OCI-LY3 (cell line): ENCODE measurements at regions not wholly inside any gene's neighbourhood (a gene's known extent, or its start where the extent isn't known, plus 50 kb on each side); places are given as distances from the start of the nearest gene placed in this dataset.

Source experiments
- H2AFZ ChIP-seq: fragments of 200-600, 300-600 bp; shearing (Covaris generic); 2 replicates; pipeline ENCODE4 v1.6.0; 2014; ENCODE audit warnings: antibody characterized with exemption, low read depth, low read length
- H3K27ac ChIP-seq: fragments of 200-600, 300-600 bp; sonication (generic); 2 replicates; pipeline ENCODE4 v1.5.1; 2014; ENCODE audit warnings: mild to moderate bottlenecking, low read length, moderate library complexity, mixed read lengths
- H3K27me3 ChIP-seq: fragments of 200-600, 300-600 bp; sonication (generic); 2 replicates; pipeline ENCODE4 v1.6.1; 2014; ENCODE audit warnings: low read depth, low read length, mixed read lengths
- H3K36me3 ChIP-seq: fragments of 200-600, 300-600 bp; sonication (generic); replicated peaks from 2 replicates; pipeline ENCODE3; 2014; ENCODE audit warnings: low read depth, low read length, mixed read lengths
- H3K4me1 ChIP-seq: fragments of 300-600, 200-600 bp; sonication (generic); 2 replicates; pipeline ENCODE4 v1.6.1; 2014; ENCODE audit warnings: low read length, mixed read lengths
- H3K4me2 ChIP-seq: fragments of 200-600, 300-600 bp; sonication (generic); 2 replicates; pipeline ENCODE4 v1.6.1; 2014; ENCODE audit warnings: low read length, mixed read lengths
- H3K4me3 ChIP-seq: fragments of 300-600, 200-600 bp; sonication (generic); 2 replicates; pipeline ENCODE4 v1.5.1; 2014; ENCODE audit warnings: antibody characterized with exemption, mild to moderate bottlenecking, low read length, moderate library complexity
- H3K79me2 ChIP-seq: fragments of 300-600, 200-600 bp; shearing (Covaris generic); 2 replicates; pipeline ENCODE4 v1.6.1; 2014; ENCODE audit warnings: mild to moderate bottlenecking, low read length, mixed read lengths
- H3K9ac ChIP-seq: fragments of 300-600, 200-600 bp; shearing (Covaris generic); 2 replicates; pipeline ENCODE4 v1.6.0; 2014; ENCODE audit warnings: mild to moderate bottlenecking, low read length, moderate library complexity
- H3K9me3 ChIP-seq: fragments of 200-600, 300-600 bp; shearing (Covaris generic); 2 replicates; pipeline ENCODE4 v1.6.1; 2014; ENCODE audit warnings: low read length, mixed read lengths; ENCODE audit not compliant: insufficient read depth
- H4K20me1 ChIP-seq: fragments of 200-600, 300-600 bp; sonication (generic); 2 replicates; pipeline ENCODE4 v1.6.1; 2016; ENCODE audit warnings: low read length, mixed read lengths; ENCODE audit not compliant: insufficient read depth
- CTCF ChIP-seq: fragments of 200-600, 300-600 bp; sonication (generic); IDR thresholded peaks from 2 replicates; pipeline ENCODE4 v1.5.1; 2014; ENCODE audit warnings: antibody characterized with exemption, low read length, low read depth
- EZH2phosphoT487 ChIP-seq: fragments of 200-600 bp; shearing (Covaris generic); IDR thresholded peaks from 2 replicates; pipeline ENCODE4 v1.6.1; 2018; ENCODE audit warnings: antibody characterized with exemption, mixed run types, low read depth

- Histone ChIP-seq H3K79me2 (no peaks in the 10 kb centered on the region), H3K27ac (no peak overlapping the region), H3K9me3 (no peaks in the 10 kb centered on the region), H2AFZ (0 out of 2 replicates have a peak overlapping the region, but pooled peaks have one; percentile 25), H3K9ac (no peak overlapping the region), H3K4me2 (peak overlapping the region; percentile 31), H3K27me3 (0 out of 2 replicates have a peak, but pooled peaks cover 4% of the 10 kb centered on the region), H3K4me3 (no peak overlapping the region), H3K36me3 (no peaks in the 10 kb centered on the region), H3K4me1 (peaks cover 11% of the 10 kb centered on the region), H4K20me1 (no peaks in the 10 kb centered on the region)
- TF ChIP-seq CTCF, result no peak
- TF ChIP-seq EZH2phosphoT487, result no peak
Observed at GRCh38 chr7:116445447-116446211, 53.9 kb upstream of the CAV2 start.

DNA sequence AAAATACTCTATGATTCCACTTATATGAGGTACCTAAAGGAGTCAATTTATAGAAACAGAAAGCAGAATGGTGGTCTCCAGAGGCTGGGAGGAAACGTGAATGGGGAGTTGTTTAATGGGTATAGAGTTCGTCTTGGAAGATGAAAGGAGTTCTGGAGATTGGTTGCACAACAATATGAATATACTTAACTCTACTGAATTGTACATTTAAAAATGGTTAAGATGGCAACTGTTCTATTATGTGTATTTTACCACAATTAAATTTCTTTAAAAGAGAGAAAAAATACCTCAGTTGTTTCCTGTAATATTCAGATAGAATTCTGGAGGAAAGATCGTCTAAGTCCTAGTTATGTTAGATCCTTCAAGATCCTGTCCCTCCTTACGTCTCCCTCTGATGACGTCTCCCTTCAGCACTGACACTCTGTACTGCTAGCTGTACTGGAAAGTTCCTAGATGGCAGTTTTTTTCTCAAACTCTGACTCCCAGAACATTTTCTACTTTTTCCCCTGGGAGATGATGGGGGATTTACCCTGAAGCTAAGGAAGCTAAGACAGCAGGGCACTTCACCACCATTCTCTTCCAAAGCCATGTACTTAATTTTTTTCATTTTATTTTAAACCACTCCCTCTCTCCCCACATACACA lies 53.2 kb upstream of the CAV2 start:
- no peak overlapping the region for H3K9ac ChIP-seq
- H3K27ac ChIP-seq, result no peak overlapping the region
- no peak overlapping the region for H2AFZ ChIP-seq

DNA sequence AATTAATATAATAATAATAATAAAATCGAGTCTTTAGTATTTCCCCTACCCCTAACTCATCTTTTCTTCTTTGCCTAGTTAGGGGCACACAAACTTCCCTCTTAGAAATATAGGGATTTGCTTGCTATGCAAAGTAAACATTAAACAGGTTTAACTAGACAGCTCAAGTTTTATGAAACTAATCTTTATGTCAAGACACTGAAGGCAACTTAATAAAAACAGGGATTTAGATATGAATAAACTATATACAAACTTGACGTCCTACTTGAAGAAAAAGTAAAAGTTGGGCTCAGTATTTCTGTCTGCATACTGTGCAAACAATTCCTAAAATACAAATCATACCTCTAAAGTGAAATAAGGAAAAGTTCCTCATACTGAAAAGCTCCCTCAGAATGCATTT lies 52.1 kb upstream of the CAV2 start:
- no peak for TF ChIP-seq CTCF
- TF ChIP-seq EZH2phosphoT487, result no peak
- no peak overlapping the region for H3K4me2 ChIP-seq

More for the DNA sequence above, 53.2 kb upstream of the CAV2 start:
- no peaks in the 10 kb centered on the region for H4K20me1 ChIP-seq
- H3K79me2 ChIP-seq, result no peaks in the 10 kb centered on the region
- H3K4me2 ChIP-seq, result no peak overlapping the region
- 0 out of 2 replicates have a peak, but pooled peaks cover 4% of the 10 kb centered on the region for H3K27me3 ChIP-seq
- H3K36me3 ChIP-seq, result no peaks in the 10 kb centered on the region
- peaks cover 11% of the 10 kb centered on the region for H3K4me1 ChIP-seq
- no peaks in the 10 kb centered on the region for H3K9me3 ChIP-seq
- TF ChIP-seq EZH2phosphoT487 (no peak), CTCF (no peak)
- H3K4me3 ChIP-seq, result no peak overlapping the region

More for the DNA sequence above, 52.1 kb upstream of the CAV2 start:
- Histone ChIP-seq H2AFZ (no peak overlapping the region), H3K27ac (no peak overlapping the region), H3K9ac (no peak overlapping the region), H3K4me1 (peaks cover 11% of the 10 kb centered on the region), H3K9me3 (no peaks in the 10 kb centered on the region), H4K20me1 (no peaks in the 10 kb centered on the region), H3K27me3 (0 out of 2 replicates have a peak, but pooled peaks cover 4% of the 10 kb centered on the region), H3K79me2 (no peaks in the 10 kb centered on the region), H3K4me3 (no peak overlapping the region), H3K36me3 (no peaks in the 10 kb centered on the region)
